ENCODE measurements at regions not wholly inside any gene's neighbourhood (a gene's known extent, or its start where the extent isn't known, plus 50 kb on each side); places are given as distances from the start of the nearest gene placed in this dataset.

DNA sequence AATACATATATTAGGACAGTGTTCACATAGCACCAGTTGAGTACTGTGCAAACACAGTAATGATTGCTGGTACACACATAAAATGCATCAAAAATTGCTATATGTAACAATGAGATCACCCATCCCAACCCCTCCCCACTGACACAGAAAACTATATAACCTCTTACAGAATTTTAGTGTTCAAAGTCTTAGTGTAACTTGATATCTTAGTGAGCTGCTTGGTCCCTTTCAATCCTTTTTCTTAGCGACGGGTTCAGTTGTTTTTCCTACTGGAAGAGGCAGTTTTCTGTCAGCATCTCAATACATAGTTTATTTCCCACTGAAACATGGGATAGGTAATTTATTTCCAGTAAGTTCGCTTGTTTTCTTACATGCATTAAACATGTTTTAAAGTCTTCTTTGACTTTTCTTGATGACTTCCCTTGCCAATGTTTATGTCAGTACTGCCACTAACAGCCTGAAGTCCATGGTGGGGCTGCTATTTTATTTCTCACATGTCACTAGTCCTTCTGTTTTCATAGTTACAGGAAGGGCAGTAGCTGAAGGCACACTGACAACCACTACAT, 96.4 kb upstream of the FOXC1 start:
- TF ChIP-seq POLR2AphosphoS5 (IDR thresholded peaks at IDR 0.05) (no peak), POLR2A (IDR thresholded peaks at IDR 0.05) (no peak), EP300 (IDR thresholded peaks at IDR 0.05) (no peak)
- TF ChIP-seq, protein P1, sequence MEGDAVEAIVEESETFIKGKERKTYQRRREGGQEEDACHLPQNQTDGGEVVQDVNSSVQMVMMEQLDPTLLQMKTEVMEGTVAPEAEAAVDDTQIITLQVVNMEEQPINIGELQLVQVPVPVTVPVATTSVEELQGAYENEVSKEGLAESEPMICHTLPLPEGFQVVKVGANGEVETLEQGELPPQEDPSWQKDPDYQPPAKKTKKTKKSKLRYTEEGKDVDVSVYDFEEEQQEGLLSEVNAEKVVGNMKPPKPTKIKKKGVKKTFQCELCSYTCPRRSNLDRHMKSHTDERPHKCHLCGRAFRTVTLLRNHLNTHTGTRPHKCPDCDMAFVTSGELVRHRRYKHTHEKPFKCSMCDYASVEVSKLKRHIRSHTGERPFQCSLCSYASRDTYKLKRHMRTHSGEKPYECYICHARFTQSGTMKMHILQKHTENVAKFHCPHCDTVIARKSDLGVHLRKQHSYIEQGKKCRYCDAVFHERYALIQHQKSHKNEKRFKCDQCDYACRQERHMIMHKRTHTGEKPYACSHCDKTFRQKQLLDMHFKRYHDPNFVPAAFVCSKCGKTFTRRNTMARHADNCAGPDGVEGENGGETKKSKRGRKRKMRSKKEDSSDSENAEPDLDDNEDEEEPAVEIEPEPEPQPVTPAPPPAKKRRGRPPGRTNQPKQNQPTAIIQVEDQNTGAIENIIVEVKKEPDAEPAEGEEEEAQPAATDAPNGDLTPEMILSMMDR (IDR thresholded peaks at IDR 0.05), result no peak
- WGBS, 2 donors, result 41 to 60% methylated on average over 3 of the region's 3 CpGs

DNA sequence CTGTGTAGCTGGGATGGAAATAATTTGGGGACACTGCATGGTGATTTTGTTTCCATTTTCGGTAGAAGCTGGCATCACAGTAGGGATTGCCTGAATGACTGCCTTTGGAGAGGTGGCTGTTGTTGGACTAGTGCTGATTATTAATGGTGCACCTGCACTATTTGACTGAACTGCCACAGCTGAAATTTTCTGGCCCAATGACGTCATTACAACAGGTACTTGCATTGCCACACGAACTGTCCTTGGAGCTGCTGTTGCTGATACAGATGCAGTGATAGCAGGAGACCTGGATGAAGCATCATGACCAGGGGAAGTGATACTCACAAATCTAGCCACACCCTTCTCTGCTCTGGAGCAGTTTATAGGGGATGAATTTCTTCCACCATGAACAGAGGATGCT, 95.6 kb upstream of the FOXC1 start:
- no peaks in the 10 kb centered on the region for H3K27me3 ChIP-seq
- intact Hi-C loops (cut with DNase I), result no loop called here
- 60 to 80% methylated on average over 3 of the region's 3 CpGs for WGBS, 2 donors
- no peaks in the 10 kb centered on the region for H3K9me3 ChIP-seq
- no peaks in the 10 kb centered on the region for H3K36me3 ChIP-seq
- H3K4me1 ChIP-seq, result no peaks in the 10 kb centered on the region
- no peak for DNase-seq
- H3K27ac ChIP-seq, result no peak overlapping the region
- H3K4me3 ChIP-seq, result no peak overlapping the region
- TF ChIP-seq, protein P1 (IDR thresholded peaks at IDR 0.05), result no peak
- TF ChIP-seq POLR2AphosphoS5 (IDR thresholded peaks at IDR 0.05) (no peak), POLR2A (IDR thresholded peaks at IDR 0.05) (no peak), EP300 (IDR thresholded peaks at IDR 0.05) (no peak)

More for the DNA sequence above, 96.4 kb upstream of the FOXC1 start:
- Histone ChIP-seq H3K27me3 (no peaks in the 10 kb centered on the region), H3K4me1 (no peaks in the 10 kb centered on the region), H3K9me3 (no peaks in the 10 kb centered on the region), H3K36me3 (no peaks in the 10 kb centered on the region), H3K27ac (no peak overlapping the region), H3K4me3 (no peak overlapping the region)
- intact Hi-C loops (cut with DNase I), result no loop called here
- DNase-seq, result no peak

DNA sequence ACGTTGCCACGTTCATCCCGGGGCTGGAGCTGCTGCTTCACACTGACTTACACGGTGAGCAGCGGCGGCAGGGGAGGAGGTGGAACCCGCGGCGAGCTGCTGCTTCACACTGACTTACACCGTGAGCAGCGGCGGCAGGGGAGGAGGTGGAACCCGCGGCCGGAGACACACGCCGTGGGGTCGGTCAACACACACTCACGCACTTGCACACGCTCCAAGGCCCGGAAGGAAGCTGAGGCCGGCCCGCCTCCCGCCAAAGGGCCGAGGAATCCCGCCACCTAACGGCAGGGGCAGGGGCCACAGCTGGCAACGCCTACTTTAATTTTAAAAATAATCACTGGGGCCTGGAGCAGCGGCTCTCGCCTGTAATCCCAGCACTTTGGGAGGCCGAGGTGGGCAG, 94.4 kb upstream of the FOXC1 start:
- no peak for DNase-seq
- WGBS, 2 donors, result 87 to 96% methylated on average over 31 of the region's 31 CpGs
- intact Hi-C loops (cut with DNase I), result no loop called here

DNA sequence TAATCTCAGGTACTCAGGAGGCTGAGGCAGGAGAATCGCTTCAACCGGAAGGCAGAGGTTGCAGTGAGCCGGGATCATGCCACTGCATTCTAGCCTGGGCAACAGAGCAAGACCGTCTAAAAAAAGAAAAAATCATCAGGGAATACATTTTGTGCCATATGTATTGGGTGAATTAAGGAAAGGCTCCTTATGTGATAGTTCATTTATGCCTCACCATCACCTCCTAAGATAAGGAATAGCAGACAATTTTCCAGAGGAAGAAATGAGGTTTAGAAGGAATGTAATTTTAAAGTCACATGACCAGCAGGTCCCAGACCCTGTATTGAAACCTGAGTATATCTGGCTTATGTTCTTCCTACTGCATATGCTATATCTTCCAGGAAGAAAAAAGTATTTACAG, 93.9 kb upstream of the FOXC1 start:
- no peak overlapping the region for H3K27ac ChIP-seq
- WGBS, 2 donors, result 97% methylated on average over 4 of the region's 4 CpGs
- intact Hi-C loops (cut with DNase I), result no loop called here
- H3K4me3 ChIP-seq, result no peak overlapping the region
- no peak for DNase-seq
- H3K36me3 ChIP-seq, result no peaks in the 10 kb centered on the region
- no peak for TF ChIP-seq EP300 (IDR thresholded peaks at IDR 0.05)
- no peak for TF ChIP-seq POLR2A (IDR thresholded peaks at IDR 0.05)
- no peaks in the 10 kb centered on the region for H3K4me1 ChIP-seq
- H3K9me3 ChIP-seq, result no peaks in the 10 kb centered on the region
- H3K27me3 ChIP-seq, result no peaks in the 10 kb centered on the region

More for the DNA sequence above, 94.4 kb upstream of the FOXC1 start:
- H3K4me3 ChIP-seq, result no peak overlapping the region
- no peaks in the 10 kb centered on the region for H3K9me3 ChIP-seq
- no peak overlapping the region for H3K27ac ChIP-seq
- no peaks in the 10 kb centered on the region for H3K4me1 ChIP-seq
- H3K27me3 ChIP-seq, result no peaks in the 10 kb centered on the region
- H3K36me3 ChIP-seq, result no peaks in the 10 kb centered on the region
- no peak for TF ChIP-seq POLR2AphosphoS5 (IDR thresholded peaks at IDR 0.05)
- TF ChIP-seq, protein P1 (IDR thresholded peaks at IDR 0.05), result no peak
- TF ChIP-seq EP300 (IDR thresholded peaks at IDR 0.05), result no peak
- TF ChIP-seq POLR2A (IDR thresholded peaks at IDR 0.05), result no peak

DNA sequence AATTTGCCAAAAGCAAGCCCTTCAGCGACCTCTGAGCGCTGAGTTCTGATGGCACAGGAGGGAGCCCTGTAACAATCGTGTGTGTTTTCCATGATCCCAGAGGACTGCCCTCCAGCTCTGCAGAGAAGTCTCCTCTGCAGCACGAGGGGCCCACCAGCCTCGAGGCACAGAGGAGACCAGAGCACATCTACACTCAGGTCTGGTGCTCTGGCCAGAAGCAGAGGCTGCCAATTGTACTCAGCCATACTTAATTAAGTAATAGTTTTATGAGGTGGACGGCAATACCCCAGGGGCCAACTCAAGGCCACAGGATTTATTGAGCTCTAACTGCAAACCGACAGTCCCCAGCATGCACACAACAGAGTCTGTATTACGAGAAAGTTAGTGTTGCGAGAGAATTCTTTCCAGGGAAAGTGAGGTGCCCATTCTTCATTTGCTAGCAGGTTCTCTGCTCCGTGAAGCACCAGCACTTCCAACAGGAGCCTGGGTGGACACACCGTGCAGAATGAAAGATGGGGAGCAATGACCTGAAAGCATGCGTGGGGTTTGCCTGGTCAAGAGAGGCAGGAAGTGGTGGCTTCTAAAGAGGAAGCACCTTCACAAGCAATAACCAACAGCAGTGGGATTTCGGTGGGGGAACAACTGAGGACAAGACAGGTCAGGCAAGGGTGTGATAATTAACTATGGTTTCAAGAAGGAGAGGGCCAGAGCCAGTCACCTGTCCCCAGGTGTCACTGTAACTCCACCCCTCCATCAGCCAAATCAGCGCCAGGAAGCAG, 92.8 kb upstream of the FOXC1 start:
- Histone ChIP-seq H3K9me3 (no peaks in the 10 kb centered on the region), H3K4me3 (no peak overlapping the region), H3K27me3 (no peaks in the 10 kb centered on the region), H3K27ac (no peak overlapping the region), H3K4me1 (no peaks in the 10 kb centered on the region), H3K36me3 (no peaks in the 10 kb centered on the region)
- TF ChIP-seq POLR2AphosphoS5 (IDR thresholded peaks at IDR 0.05) (no peak), EP300 (IDR thresholded peaks at IDR 0.05) (no peak), POLR2A (IDR thresholded peaks at IDR 0.05) (no peak)
- TF ChIP-seq, protein P1 (IDR thresholded peaks at IDR 0.05), result no peak
- DNase-seq, result no peak
- intact Hi-C loops (cut with DNase I), result no loop called here
- WGBS, 2 donors, result 71 to 79% methylated on average over 14 of the region's 14 CpGs
